ENCODE measurements at regions not wholly inside any gene's neighbourhood (a gene's known extent, or its start where the extent isn't known, plus 50 kb on each side); places are given as distances from the start of the nearest gene placed in this dataset.

DNA sequence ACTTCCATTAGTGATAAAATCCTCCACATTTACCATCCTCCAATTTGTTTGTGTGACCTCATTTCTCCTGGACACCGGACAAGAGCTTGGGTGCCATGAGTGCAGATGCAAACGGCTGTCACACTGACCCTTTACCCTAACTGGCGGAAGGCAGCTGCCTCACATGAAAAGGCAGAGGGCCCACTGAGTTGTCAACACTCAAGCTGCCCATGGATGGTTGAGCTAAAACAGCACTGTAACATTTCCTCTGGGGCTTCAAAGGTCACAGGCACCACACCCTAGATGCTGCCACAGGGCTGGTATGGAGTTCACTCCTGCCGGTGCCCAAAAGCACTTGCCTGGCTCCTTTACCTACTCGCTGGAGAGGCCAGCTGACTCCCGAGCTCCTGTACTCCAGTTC lies 653.4 kb downstream of the KCNT2 start:
- TF ChIP-seq, protein P1, sequence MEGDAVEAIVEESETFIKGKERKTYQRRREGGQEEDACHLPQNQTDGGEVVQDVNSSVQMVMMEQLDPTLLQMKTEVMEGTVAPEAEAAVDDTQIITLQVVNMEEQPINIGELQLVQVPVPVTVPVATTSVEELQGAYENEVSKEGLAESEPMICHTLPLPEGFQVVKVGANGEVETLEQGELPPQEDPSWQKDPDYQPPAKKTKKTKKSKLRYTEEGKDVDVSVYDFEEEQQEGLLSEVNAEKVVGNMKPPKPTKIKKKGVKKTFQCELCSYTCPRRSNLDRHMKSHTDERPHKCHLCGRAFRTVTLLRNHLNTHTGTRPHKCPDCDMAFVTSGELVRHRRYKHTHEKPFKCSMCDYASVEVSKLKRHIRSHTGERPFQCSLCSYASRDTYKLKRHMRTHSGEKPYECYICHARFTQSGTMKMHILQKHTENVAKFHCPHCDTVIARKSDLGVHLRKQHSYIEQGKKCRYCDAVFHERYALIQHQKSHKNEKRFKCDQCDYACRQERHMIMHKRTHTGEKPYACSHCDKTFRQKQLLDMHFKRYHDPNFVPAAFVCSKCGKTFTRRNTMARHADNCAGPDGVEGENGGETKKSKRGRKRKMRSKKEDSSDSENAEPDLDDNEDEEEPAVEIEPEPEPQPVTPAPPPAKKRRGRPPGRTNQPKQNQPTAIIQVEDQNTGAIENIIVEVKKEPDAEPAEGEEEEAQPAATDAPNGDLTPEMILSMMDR (IDR thresholded peaks at IDR 0.05; ENCODE audit: low read depth, low read length) = no peak
- DNase-seq (ENCODE audit: extremely low read depth, low read depth) = no peak

DNA sequence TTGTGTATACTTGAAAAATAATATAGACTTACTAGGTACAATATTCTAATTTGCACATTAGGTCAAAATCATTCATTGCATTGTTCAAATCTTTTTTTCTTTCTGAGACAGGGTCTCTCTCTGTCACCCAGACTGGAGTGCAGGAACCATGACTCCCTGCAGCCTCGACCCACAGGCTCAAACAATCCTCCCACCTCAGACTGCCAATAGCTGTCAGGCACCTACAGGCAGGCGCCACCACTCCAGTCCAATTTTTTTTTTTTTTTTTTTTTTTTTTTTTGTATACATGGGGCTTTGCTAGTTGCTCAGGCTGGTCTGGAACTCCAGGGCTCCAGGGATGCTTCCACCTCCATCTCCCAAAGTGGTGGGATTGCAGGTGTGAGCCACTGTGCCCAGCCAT lies 656.9 kb downstream of the KCNT2 start:
- TF ChIP-seq, protein P1 (IDR thresholded peaks at IDR 0.05; ENCODE audit: low read depth, low read length) = no peak
- no peak for DNase-seq (ENCODE audit: extremely low read depth, low read depth)

DNA sequence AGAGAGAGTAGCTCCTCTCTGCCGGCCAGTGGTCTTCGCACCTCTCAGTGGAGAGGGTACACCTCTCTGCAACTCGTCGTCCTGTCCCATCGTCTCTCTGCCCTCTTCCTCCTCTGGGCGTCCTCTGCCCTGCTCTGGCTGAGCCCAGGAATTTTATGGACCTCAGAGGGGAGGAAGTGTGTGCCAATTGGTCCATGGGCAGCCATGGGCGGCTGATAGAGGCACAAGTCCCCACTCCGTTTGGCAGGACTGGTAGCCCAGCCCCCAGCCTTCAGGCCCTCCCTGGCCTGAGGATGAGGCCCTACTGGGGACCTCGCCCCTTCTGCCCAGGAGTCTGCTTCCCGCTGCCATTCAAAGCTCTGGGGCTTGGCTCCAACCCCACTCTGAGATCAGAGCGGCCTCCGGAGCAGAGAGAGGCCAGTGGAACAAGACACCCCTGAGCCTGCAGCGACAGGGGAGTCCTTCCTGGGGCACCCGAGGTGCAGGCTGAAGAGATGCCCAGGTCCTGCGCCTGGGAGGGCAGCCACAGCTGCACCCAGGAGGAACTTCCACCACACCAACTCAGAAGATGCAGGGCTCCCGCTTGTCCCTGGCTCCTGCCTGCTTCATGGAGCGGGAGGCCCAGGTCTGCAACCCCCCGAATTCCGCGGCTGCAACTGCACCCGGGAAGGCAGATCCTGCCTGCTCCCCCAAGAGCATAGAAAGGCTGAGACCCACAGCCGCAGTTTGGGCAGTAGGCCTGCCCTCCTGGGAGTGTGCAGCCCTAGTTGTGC lies 659.9 kb downstream of the KCNT2 start:
- no peak for DNase-seq (ENCODE audit: extremely low read depth, low read depth)
- TF ChIP-seq, protein P1 (IDR thresholded peaks at IDR 0.05; ENCODE audit: low read depth, low read length) = no peak

DNA sequence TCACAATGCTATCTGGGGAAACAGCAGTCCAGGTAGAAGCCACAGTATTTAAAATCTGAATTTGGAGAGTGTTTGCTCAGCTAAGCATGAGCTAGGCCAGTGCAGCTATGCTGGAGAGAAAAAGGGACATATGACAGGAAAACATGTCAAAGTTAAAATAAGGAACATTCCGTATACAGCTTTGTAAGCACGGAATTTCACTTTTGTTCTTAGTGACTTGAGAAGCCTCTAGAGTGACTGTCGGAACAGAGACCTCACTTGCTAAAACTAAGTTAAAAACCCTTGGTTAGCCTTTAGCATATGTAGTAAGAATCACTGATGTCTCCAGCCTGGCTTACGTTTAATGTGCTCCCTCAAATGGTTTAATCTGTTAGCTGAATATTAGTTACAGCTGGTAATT lies 661.7 kb downstream of the KCNT2 start:
- TF ChIP-seq, protein P1 (IDR thresholded peaks at IDR 0.05; ENCODE audit: low read depth, low read length) = no peak
- no peak for DNase-seq (ENCODE audit: extremely low read depth, low read depth)

DNA sequence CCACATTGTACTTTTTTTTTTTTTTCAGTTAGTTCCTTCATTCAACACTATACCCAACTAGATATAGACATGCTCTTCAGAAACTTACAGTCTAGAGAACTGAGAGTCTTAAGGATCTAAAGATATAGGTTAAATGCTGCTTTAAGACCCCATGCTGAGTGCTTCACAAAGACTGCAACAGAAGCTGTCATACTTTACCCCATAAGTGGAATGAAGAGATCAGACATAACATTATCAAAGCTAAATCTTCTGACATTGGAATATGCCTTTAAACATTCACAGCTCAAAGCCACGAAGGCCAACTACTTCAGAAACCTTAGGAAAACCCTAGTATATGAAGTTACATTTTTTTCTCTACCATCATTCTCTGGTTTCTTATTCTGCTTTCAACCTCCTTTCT lies 666.4 kb downstream of the KCNT2 start:
- DNase-seq (ENCODE audit: extremely low read depth, low read depth) = no peak
- TF ChIP-seq, protein P1 (IDR thresholded peaks at IDR 0.05; ENCODE audit: low read depth, low read length) = no peak

DNA sequence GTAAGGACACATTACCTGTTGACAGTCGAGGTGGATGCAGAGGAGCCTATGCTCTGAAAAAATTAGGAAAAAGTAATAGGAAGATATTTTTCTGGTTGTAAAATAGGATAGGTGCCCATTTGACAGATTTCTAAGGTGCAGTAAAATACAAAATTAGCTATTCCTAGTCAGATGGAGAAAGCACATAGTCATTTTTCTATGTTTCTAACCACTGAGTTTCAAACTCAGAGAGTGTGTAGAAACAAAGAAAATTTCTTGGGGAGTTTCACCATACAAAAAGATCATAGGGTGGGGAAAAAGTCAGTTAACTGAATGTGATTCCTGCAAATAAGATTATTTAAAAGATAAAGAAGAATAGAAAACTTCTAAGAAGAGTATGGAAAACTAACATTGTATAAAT lies 666.9 kb downstream of the KCNT2 start:
- TF ChIP-seq, protein P1 (IDR thresholded peaks at IDR 0.05; ENCODE audit: low read depth, low read length) = no peak
- no peak for DNase-seq (ENCODE audit: extremely low read depth, low read depth)

DNA sequence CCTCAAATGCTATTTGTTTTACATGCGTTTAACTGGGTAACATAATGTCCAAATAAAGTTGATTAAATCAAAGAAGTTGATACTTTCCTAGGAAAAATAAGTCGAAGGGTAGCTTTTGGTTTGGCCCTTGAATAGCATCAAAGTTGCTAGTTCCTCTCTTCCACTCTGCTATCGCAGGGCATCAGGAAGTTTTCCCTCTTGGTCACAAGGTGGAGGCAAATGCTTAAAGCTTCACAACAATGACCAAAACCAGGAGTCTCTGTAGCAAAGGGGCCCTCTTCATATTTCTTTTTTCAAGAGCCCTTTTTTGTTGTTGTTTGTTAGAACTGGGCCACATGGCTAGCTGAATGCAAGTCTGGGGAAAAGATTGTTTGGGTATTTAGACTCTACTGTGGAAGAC lies 668.4 kb downstream of the KCNT2 start:
- TF ChIP-seq, protein P1 (IDR thresholded peaks at IDR 0.05; ENCODE audit: low read depth, low read length) = no peak
- DNase-seq (ENCODE audit: extremely low read depth, low read depth) = no peak
